GM19238 (cell line): ENCODE measurements at regions not wholly inside any gene's neighbourhood (a gene's known extent, or its start where the extent isn't known, plus 50 kb on each side); places are given as distances from the start of the nearest gene placed in this dataset.

Source experiments
- DNase-seq: peaks from one replicate; pipeline ENCODE4 v3.0.0; 2011; ENCODE audit warnings: low spot score; ENCODE audit not compliant: insufficient read length

- DNase-seq: no peak
Measured at GRCh38 chr5:109532773-109533364, 123.1 kb upstream of the PJA2 start.

GRCh38 chr5:109531262-109531661, 121.5 kb upstream of the PJA2 start:
- no peak for DNase-seq

- no peak for DNase-seq
Measured at GRCh38 chr5:109529987-109530386, 120.2 kb upstream of the PJA2 start.

GRCh38 chr5:109529520-109529919, 119.7 kb upstream of the PJA2 start:
- no peak for DNase-seq

- no peak for DNase-seq
Measured at GRCh38 chr5:109524555-109524954, 114.8 kb upstream of the PJA2 start.

GRCh38 chr5:109524026-109524425, 114.3 kb upstream of the PJA2 start:
- no peak for DNase-seq

GRCh38 chr5:109522404-109522803, 112.6 kb upstream of the PJA2 start:
- DNase-seq: no peak

- DNase-seq: no peak
Measured at GRCh38 chr5:109519416-109519815, 109.6 kb upstream of the PJA2 start.

GRCh38 chr5:109516390-109516789, 106.6 kb upstream of the PJA2 start:
- no peak for DNase-seq

GRCh38 chr5:109511980-109512734, 102.4 kb upstream of the PJA2 start:
- no peak for DNase-seq

GRCh38 chr5:109506556-109506955, 96.8 kb upstream of the PJA2 start:
- DNase-seq: no peak

- no peak for DNase-seq
Measured at GRCh38 chr5:109496112-109496511, 86.3 kb upstream of the PJA2 start.

GRCh38 chr5:109487753-109488420, 78.1 kb upstream of the PJA2 start:
- no peak for DNase-seq

- DNase-seq: no peak
Measured at GRCh38 chr5:109486200-109486804, 76.5 kb upstream of the PJA2 start.

GRCh38 chr5:109485030-109485429, 75.3 kb upstream of the PJA2 start:
- DNase-seq: no peak

GRCh38 chr5:109484597-109484996, 74.8 kb upstream of the PJA2 start:
- no peak for DNase-seq

GRCh38 chr5:109483395-109483971, 73.7 kb upstream of the PJA2 start:
- DNase-seq: no peak

- DNase-seq: no peak
Measured at GRCh38 chr5:109482748-109483147, 73.0 kb upstream of the PJA2 start.

- DNase-seq: no peak
Measured at GRCh38 chr5:109479260-109479860, 69.6 kb upstream of the PJA2 start.

GRCh38 chr5:109478830-109479229, 69.1 kb upstream of the PJA2 start:
- DNase-seq: no peak

- DNase-seq: no peak
Measured at GRCh38 chr5:109476292-109476691, 66.5 kb upstream of the PJA2 start.
